Ishikawa (cell line): ENCODE measurements at regions not wholly inside any gene's neighbourhood (a gene's known extent, or its start where the extent isn't known, plus 50 kb on each side); places are given as distances from the start of the nearest gene placed in this dataset.
A peak's percentile ranks its signal among the peaks of the same experiment; 100 is the strongest.

Experiments used
- CEBPB ChIP-seq: IDR thresholded peaks from 2 replicates; pipeline ENCODE4 v1.6.1; 2012
- CREB1 ChIP-seq: IDR thresholded peaks from 2 replicates; pipeline ENCODE4 v1.6.1; 2012; ENCODE audit warnings: low read depth
- EGR1 ChIP-seq: IDR thresholded peaks from 2 replicates; pipeline ENCODE4 v1.6.1; 2012
- EP300 ChIP-seq: IDR thresholded peaks from 2 replicates; pipeline ENCODE4 v1.6.1; 2012; ENCODE audit warnings: borderline replicate concordance
- FOXM1 ChIP-seq: IDR thresholded peaks from 2 replicates; pipeline ENCODE4 v1.6.1; 2012; ENCODE audit warnings: low read depth, borderline replicate concordance
- MAX ChIP-seq: IDR thresholded peaks from 2 replicates; pipeline ENCODE4 v1.6.1; 2012
- NFIC ChIP-seq: IDR thresholded peaks from 2 replicates; pipeline ENCODE4 v1.6.1; 2012
- RAD21 ChIP-seq: IDR thresholded peaks from 2 replicates; pipeline ENCODE4 v1.6.1; 2012; ENCODE audit warnings: low read depth
- REST ChIP-seq: IDR thresholded peaks from 2 replicates; pipeline ENCODE4 v1.6.1; 2012; ENCODE audit warnings: low read depth, mild to moderate bottlenecking
- TAF1 ChIP-seq: IDR thresholded peaks from 2 replicates; pipeline ENCODE4 v1.6.1; 2012; ENCODE audit warnings: low read depth, mild to moderate bottlenecking
- TCF12 ChIP-seq: IDR thresholded peaks from 2 replicates; pipeline ENCODE4 v1.6.1; 2012; ENCODE audit warnings: low read depth
- TEAD4 ChIP-seq: IDR thresholded peaks from 2 replicates; pipeline ENCODE4 v1.6.1; 2012
- USF1 ChIP-seq: IDR thresholded peaks from 2 replicates; pipeline ENCODE4 v1.6.1; 2012
- YY1 ChIP-seq: IDR thresholded peaks from 2 replicates; pipeline ENCODE4 v1.6.1; 2012; ENCODE audit warnings: low read depth
- ZBTB7A ChIP-seq: IDR thresholded peaks from 2 replicates; pipeline ENCODE4 v1.6.1; 2012; ENCODE audit warnings: low read depth

- no peak for TF ChIP-seq TEAD4
- TF ChIP-seq RAD21 = peak; percentile 69
- TF ChIP-seq FOXM1 = no peak
- no peak for TF ChIP-seq USF1
These were observed 390.4 kb upstream of the LMCD1 start for GRCh38 chr3:8110966-8111798.

- no peak for TF ChIP-seq EP300
- no peak for TF ChIP-seq ZBTB7A
- TF ChIP-seq EGR1 = no peak
- TF ChIP-seq TEAD4 = no peak
- TF ChIP-seq NFIC = no peak
- no peak for TF ChIP-seq REST
- TF ChIP-seq USF1 = no peak
- TF ChIP-seq FOXM1 = no peak
- no peak for TF ChIP-seq RAD21
- TF ChIP-seq MAX = no peak
- TF ChIP-seq YY1 = no peak
- no peak for TF ChIP-seq TAF1
- TF ChIP-seq TCF12 = no peak
- no peak for TF ChIP-seq CEBPB
- no peak for TF ChIP-seq CREB1
These were observed 389.0 kb upstream of the LMCD1 start for GRCh38 chr3:8112587-8112986.

- no peak for TF ChIP-seq MAX
- no peak for TF ChIP-seq CEBPB
- TF ChIP-seq YY1 = no peak
- no peak for TF ChIP-seq TCF12
- no peak for TF ChIP-seq USF1
- TF ChIP-seq NFIC = no peak
- TF ChIP-seq REST = no peak
- no peak for TF ChIP-seq EGR1
- TF ChIP-seq FOXM1 = no peak
- no peak for TF ChIP-seq CREB1
- TF ChIP-seq TAF1 = no peak
- no peak for TF ChIP-seq RAD21
- no peak for TF ChIP-seq EP300
- TF ChIP-seq TEAD4 = no peak
- no peak for TF ChIP-seq ZBTB7A
These were observed 388.0 kb upstream of the LMCD1 start for GRCh38 chr3:8113626-8114025.

- TF ChIP-seq MAX = no peak
- TF ChIP-seq EP300 = no peak
- no peak for TF ChIP-seq REST
- TF ChIP-seq ZBTB7A = no peak
- TF ChIP-seq TCF12 = no peak
- TF ChIP-seq CEBPB = no peak
- no peak for TF ChIP-seq EGR1
- TF ChIP-seq RAD21 = no peak
- TF ChIP-seq USF1 = no peak
- no peak for TF ChIP-seq YY1
These were observed 372.9 kb upstream of the LMCD1 start for GRCh38 chr3:8128686-8129085.
